K562 (cell line): ENCODE measurements at regions not wholly inside any gene's neighbourhood (a gene's known extent, or its start where the extent isn't known, plus 50 kb on each side); places are given as distances from the start of the nearest gene placed in this dataset.

Experiments
- E2F1 ChIP-seq: sonication (generic); formaldehyde crosslinking; IDR thresholded peaks from 2 replicates; pipeline ENCODE4 v1.8.1; 2023; ENCODE audit warnings: mild to moderate bottlenecking, missing genetic modification reagents, moderate library complexity
- RAD21 ChIP-seq, 2 experiments: fragments of 250-450 bp in 1 of 2; fragments of 450-650 bp in 1 of 2; sonication (Bioruptor Pico) in 1 of 2; formaldehyde crosslinking in 1 of 2; IDR thresholded peaks in 1 of 2; conservative IDR thresholded peaks in 1 of 2; 2 replicates each; pipeline versions ENCODE4 v1.4.0 to v1.8.0; 2020 to 2022; ENCODE audit warnings: mild to moderate bottlenecking in 2 of 2, moderate library complexity in 1 of 2
- SAP30 ChIP-seq: fragments of 200-600 bp; sonication (generic); IDR thresholded peaks from 2 replicates; pipeline ENCODE4 v1.6.1; 2012; ENCODE audit warnings: borderline replicate concordance, low read depth, mild to moderate bottlenecking, moderate library complexity, low read length, control low read depth, inconsistent platforms; ENCODE audit not compliant: insufficient read depth, poor library complexity, severe bottlenecking
- ZNF766 ChIP-seq: fragments of 200-800 bp; sonication (Bioruptor generic); conservative IDR thresholded peaks from 2 replicates; pipeline ENCODE4 v1.6.1; 2016; ENCODE audit warnings: missing genetic modification characterization, missing compliant biosample characterization
- ZZZ3 ChIP-seq: fragments of 450-650 bp; IDR thresholded peaks from 2 replicates; pipeline ENCODE4 v1.6.1; 2016; ENCODE audit warnings: antibody characterized with exemption, mild to moderate bottlenecking, moderate library complexity

- TF ChIP-seq RAD21 (CRISPR knock-in tag; conservative IDR thresholded peaks at IDR 0.05 in 1 of 2, IDR thresholded peaks at IDR 0.05 in 1 of 2) (no peak), E2F1 (no peak), ZZZ3 (no peak), SAP30 (no peak), ZNF766 (CRISPR knock-in tag) (no peak)
Observed at GRCh38 chr7:67928141-67928540, 931.5 kb downstream of the TYW1 start.
